LHCN-M2 (cell line): ENCODE measurements at regions not wholly inside any gene's neighbourhood (a gene's known extent, or its start where the extent isn't known, plus 50 kb on each side); places are given as distances from the start of the nearest gene placed in this dataset.

Experiments
- DNase-seq: peaks from one replicate; pipeline ENCODE4 v3.0.0-alpha.2; 2012; ENCODE audit warnings: low read depth

- DNase-seq: no peak
Observed at GRCh38 chr1:218634212-218634611, 289.1 kb downstream of the TGFB2 start.

- DNase-seq: no peak
Observed at GRCh38 chr1:218636548-218636947, 291.4 kb downstream of the TGFB2 start.

GRCh38 chr1:218640173-218640572 is 295.0 kb downstream of the TGFB2 start:
- no peak for DNase-seq

- peak; percentile 10 for DNase-seq
Observed at GRCh38 chr1:218642033-218642948, 297.2 kb downstream of the TGFB2 start.

- no peak for DNase-seq
Observed at GRCh38 chr1:218643281-218643680, 298.1 kb downstream of the TGFB2 start.

- DNase-seq: no peak
Observed at GRCh38 chr1:218643926-218644325, 298.8 kb downstream of the TGFB2 start.

GRCh38 chr1:218646288-218646687 is 301.2 kb downstream of the TGFB2 start:
- DNase-seq: no peak

- DNase-seq: peak; percentile 68
Observed at GRCh38 chr1:218656301-218657037, 311.3 kb downstream of the TGFB2 start.

- peak; percentile 26 for DNase-seq
Observed at GRCh38 chr1:218658269-218658668, 313.1 kb downstream of the TGFB2 start.

- DNase-seq: peak; percentile 96
Observed at GRCh38 chr1:218658899-218659298, 313.8 kb downstream of the TGFB2 start.

- peak; percentile 48 for DNase-seq
Observed at GRCh38 chr1:218659911-218660677, 315.0 kb downstream of the TGFB2 start.

- peak; percentile 86 for DNase-seq
Observed at GRCh38 chr1:218660678-218661053, 315.5 kb downstream of the TGFB2 start.

- DNase-seq: no peak
Observed at GRCh38 chr1:218661411-218661810, 316.3 kb downstream of the TGFB2 start.

- peak; percentile 79 for DNase-seq
Observed at GRCh38 chr1:218664385-218665170, 319.4 kb downstream of the TGFB2 start.

GRCh38 chr1:218665221-218665620 is 320.1 kb downstream of the TGFB2 start:
- peak; percentile 88 for DNase-seq

- DNase-seq: no peak
Observed at GRCh38 chr1:218666263-218666662, 321.1 kb downstream of the TGFB2 start.

- no peak for DNase-seq
Observed at GRCh38 chr1:218667781-218668516, 322.8 kb downstream of the TGFB2 start.

GRCh38 chr1:218669431-218669830 is 324.3 kb downstream of the TGFB2 start:
- DNase-seq: no peak

- DNase-seq: no peak
Observed at GRCh38 chr1:218670875-218671274, 325.7 kb downstream of the TGFB2 start.

GRCh38 chr1:218671573-218671972 is 326.4 kb downstream of the TGFB2 start:
- peak; percentile 34 for DNase-seq
